ENCODE measurements at regions not wholly inside any gene's neighbourhood (a gene's known extent, or its start where the extent isn't known, plus 50 kb on each side); places are given as distances from the start of the nearest gene placed in this dataset.
"Not testable (repeated sequence)": the region's sequence is repeated elsewhere in the genome, so short reads cannot be mapped to it uniquely, and the experiment has no call there.

DNA sequence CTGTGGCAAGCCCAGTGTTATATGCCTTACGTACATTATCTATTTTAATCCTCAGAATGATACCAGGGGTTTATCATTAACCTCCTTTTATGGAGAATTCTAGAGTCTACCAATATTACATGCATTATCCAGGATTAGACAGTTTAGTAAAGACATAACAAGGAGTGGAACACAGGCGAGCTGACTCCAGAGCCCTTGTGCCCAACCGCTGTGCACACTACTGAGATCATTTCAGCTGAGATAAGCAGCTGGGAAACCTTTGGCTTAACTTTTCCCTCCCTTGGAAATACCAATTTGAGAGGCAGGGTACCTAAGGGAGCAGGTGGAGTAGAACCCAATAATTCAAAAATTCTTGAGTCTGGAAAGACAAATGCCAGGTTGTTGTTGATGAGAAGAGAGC, 59.8 kb upstream of the ATP1B1 start:
- Mint-ChIP-seq H3K36me3 (ENCODE audit: low read depth) (no peaks in the 10 kb centered on the region), H3K4me1 (ENCODE audit: low read depth) (peaks cover 86% of the 10 kb centered on the region), H3K27ac (peak overlapping the region; percentile 51), H3K9me3 (no peaks in the 10 kb centered on the region), H3K4me3 (no peak overlapping the region), H3K27me3 (no peaks in the 10 kb centered on the region)
- intact Hi-C loops (cut with micrococcal nuclease), result no loop called here

- Mint-ChIP-seq H3K36me3 (ENCODE audit: low read depth) (no peaks in the 10 kb centered on the region), H3K27me3 (no peaks in the 10 kb centered on the region), H3K9me3 (no peaks in the 10 kb centered on the region), H3K4me3 (no peak overlapping the region), H3K27ac (peak overlapping the region; percentile 51), H3K4me1 (ENCODE audit: low read depth) (peaks cover 86% of the 10 kb centered on the region)
- intact Hi-C loops (cut with micrococcal nuclease), result no loop called here
Measured at GRCh38 chr1:169047074-169047473, 59.4 kb upstream of the ATP1B1 start.

- intact Hi-C loops (cut with micrococcal nuclease), result no loop called here
- Mint-ChIP-seq H3K36me3 (ENCODE audit: low read depth) (no peaks in the 10 kb centered on the region), H3K4me1 (ENCODE audit: low read depth) (peaks cover 86% of the 10 kb centered on the region), H3K9me3 (no peaks in the 10 kb centered on the region), H3K4me3 (no peak overlapping the region), H3K27me3 (no peaks in the 10 kb centered on the region), H3K27ac (peak overlapping the region; percentile 51)
Measured at GRCh38 chr1:169048043-169048442, 58.4 kb upstream of the ATP1B1 start.

DNA sequence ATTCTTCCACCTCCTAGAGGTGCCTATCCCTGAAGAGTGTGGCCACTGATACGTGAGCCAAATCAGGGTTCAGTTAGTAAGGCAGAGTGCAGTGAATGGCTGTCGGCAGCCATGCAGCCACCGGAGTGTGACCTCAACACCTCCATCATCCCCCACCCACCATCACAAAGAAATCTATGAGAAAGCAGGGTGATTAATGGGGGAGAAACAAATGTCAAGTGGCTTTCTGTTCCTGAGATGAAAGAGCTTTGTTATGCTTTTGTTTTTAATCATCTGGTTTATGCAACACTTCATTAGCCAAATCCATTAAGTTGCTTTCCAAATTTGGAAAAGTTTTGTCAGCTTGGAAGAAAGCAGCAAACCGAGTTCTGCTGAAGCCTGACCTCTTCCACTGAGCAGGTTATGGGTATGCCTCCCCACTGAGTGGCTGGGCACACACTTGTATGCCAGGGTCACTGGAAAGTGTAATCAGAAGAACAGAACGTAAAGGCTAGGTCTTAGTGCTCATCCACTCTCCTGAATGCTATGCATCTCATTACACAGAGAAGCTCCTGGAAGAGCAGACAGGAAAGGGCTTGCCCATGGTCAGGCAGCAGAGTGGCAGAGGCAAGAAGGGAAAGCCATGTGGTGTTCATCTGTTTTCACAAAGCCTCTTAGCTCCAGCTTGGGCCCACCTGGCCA, 57.1 kb upstream of the ATP1B1 start:
- Mint-ChIP-seq H3K4me3 (no peak overlapping the region), H3K36me3 (ENCODE audit: low read depth) (no peaks in the 10 kb centered on the region), H3K27me3 (peaks cover 4% of the 10 kb centered on the region), H3K4me1 (ENCODE audit: low read depth) (peaks cover 81% of the 10 kb centered on the region), H3K27ac (no peak overlapping the region), H3K9me3 (no peaks in the 10 kb centered on the region)
- intact Hi-C loops (cut with micrococcal nuclease), result no loop called here

DNA sequence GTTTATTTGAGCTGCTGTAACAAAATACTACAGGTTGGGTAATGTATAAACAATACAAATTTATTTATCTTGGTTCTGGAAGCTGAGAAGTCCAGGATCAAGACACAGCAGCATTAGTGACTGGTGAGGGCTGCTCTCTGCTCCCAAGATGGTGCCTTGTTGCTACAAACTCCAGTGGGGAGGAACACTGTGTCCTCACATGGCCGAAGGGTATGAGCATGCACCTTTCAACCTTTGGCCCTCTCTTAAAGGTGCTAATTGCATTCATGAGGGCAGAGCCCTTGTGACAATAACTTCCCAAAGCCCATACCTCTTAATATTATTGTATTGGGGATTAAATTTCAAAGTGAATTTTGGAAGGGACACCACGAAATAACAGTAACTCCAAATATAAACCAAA, 55.3 kb upstream of the ATP1B1 start:
- Mint-ChIP-seq H3K27me3 (peaks cover 10% of the 10 kb centered on the region), H3K4me1 (ENCODE audit: low read depth) (peaks cover 70% of the 10 kb centered on the region), H3K4me3 (no peak overlapping the region), H3K27ac (peak overlapping the region; percentile 37), H3K9me3 (no peaks in the 10 kb centered on the region), H3K36me3 (ENCODE audit: low read depth) (no peaks in the 10 kb centered on the region)
- intact Hi-C loops (cut with micrococcal nuclease), result no loop called here

- H3K36me3 Mint-ChIP-seq (ENCODE audit: low read depth); intact Hi-C loops (cut with micrococcal nuclease); H3K4me3 Mint-ChIP-seq; H3K9me3 Mint-ChIP-seq: not testable (repeated sequence)
- Mint-ChIP-seq H3K27me3 (peaks cover 10% of the 10 kb centered on the region), H3K27ac (peak overlapping the region; percentile 78), H3K4me1 (ENCODE audit: low read depth) (peaks cover 60% of the 10 kb centered on the region)
Measured at GRCh38 chr1:169052171-169052570, 54.3 kb upstream of the ATP1B1 start.

DNA sequence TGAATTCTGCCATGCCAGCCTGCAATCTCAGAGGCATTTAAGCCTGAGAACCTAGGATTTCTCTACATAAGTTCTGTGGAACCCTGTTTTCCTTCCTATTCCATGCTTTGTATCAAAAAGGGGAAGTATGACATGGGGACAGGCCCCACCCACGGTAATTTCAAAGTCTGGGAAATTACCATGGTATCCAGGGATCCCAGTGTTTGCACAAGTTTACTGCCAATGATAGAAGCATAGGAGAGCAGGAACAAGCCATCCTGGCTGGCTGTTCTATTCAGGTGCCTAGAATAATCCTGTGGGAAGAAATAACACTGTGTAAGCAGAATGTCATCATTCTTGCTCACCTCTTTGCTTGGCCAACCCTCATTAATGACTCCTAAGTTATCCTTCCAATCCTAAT, 53.8 kb upstream of the ATP1B1 start:
- Mint-ChIP-seq H3K9me3 (no peaks in the 10 kb centered on the region), H3K4me3 (no peak overlapping the region), H3K36me3 (ENCODE audit: low read depth) (no peaks in the 10 kb centered on the region), H3K27me3 (peaks cover 10% of the 10 kb centered on the region), H3K4me1 (ENCODE audit: low read depth) (peaks cover 55% of the 10 kb centered on the region), H3K27ac (peak overlapping the region; percentile 78)
- intact Hi-C loops (cut with micrococcal nuclease), result no loop called here

- H3K4me3 Mint-ChIP-seq, result no peak overlapping the region
- peaks cover 10% of the 10 kb centered on the region for H3K27me3 Mint-ChIP-seq
- peak overlapping the region; percentile 78 for H3K27ac Mint-ChIP-seq
- H3K36me3 Mint-ChIP-seq (ENCODE audit: low read depth), result no peaks in the 10 kb centered on the region
- intact Hi-C loops (cut with micrococcal nuclease), result no loop called here
- H3K9me3 Mint-ChIP-seq, result no peaks in the 10 kb centered on the region
- H3K4me1 Mint-ChIP-seq (ENCODE audit: low read depth), result peaks cover 55% of the 10 kb centered on the region
Measured at GRCh38 chr1:169053196-169053595, 53.3 kb upstream of the ATP1B1 start.
